GM12874 (cell line): ENCODE measurements at regions not wholly inside any gene's neighbourhood (a gene's known extent, or its start where the extent isn't known, plus 50 kb on each side); places are given as distances from the start of the nearest gene placed in this dataset.

ENCODE experiments used
- CTCF ChIP-seq: IDR thresholded peaks from 2 replicates; pipeline ENCODE4 v1.5.1; 2011; ENCODE audit warnings: low read depth, mild to moderate bottlenecking, control low read depth, low read length, moderate library complexity; ENCODE audit not compliant: insufficient read depth

GRCh38 chrX:45592101-45592500 lies 391.4 kb upstream of the DIPK2B start:
- TF ChIP-seq CTCF: no peak

- no peak for TF ChIP-seq CTCF
Observed at GRCh38 chrX:45591650-45592049, 391.0 kb upstream of the DIPK2B start.

GRCh38 chrX:45584717-45585116 lies 384.0 kb upstream of the DIPK2B start:
- no peak for TF ChIP-seq CTCF

- no peak for TF ChIP-seq CTCF
Observed at GRCh38 chrX:45577361-45577760, 376.7 kb upstream of the DIPK2B start.

GRCh38 chrX:45571453-45571852 lies 370.8 kb upstream of the DIPK2B start:
- no peak for TF ChIP-seq CTCF

- no peak for TF ChIP-seq CTCF
Observed at GRCh38 chrX:45566456-45566855, 365.8 kb upstream of the DIPK2B start.

GRCh38 chrX:45557387-45557786 lies 356.7 kb upstream of the DIPK2B start:
- no peak for TF ChIP-seq CTCF

GRCh38 chrX:45554736-45555135 lies 354.1 kb upstream of the DIPK2B start:
- TF ChIP-seq CTCF: no peak
